ENCODE measurements at regions not wholly inside any gene's neighbourhood (a gene's known extent, or its start where the extent isn't known, plus 50 kb on each side); places are given as distances from the start of the nearest gene placed in this dataset.

DNA sequence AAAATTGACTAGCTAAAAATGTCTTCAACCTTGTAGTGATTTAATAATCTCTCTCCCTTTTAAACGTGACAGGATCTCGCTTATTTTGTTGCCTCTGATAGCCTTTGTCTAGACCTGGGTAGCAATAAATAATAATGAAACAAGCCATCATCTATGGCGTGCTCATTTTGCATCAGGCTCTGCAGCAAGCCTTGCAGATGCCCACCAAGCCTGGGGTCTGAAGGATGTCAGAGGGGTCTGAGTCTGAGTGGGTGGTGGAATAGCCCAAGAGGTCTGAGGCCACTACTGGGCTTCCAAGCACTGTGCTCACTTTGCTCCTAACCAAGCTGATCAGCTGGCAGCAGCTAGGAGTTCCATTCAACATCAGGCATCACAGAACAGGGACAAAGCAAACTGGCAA, 109.4 kb downstream of the GYPC start:
- TF ChIP-seq CTCF (IDR thresholded peaks at IDR 0.05; ENCODE audit: low read depth, low read length, poor library complexity, severe bottlenecking) = no peak
- TF ChIP-seq EZH2phosphoT487 (IDR thresholded peaks at IDR 0.05; ENCODE audit: borderline replicate concordance, low read length) = no peak

Data from DOHH2 (cell line).